DMS 273 treated with DMSO at 0.1 percent for 48 hours (cell line): ENCODE measurements at regions not wholly inside any gene's neighbourhood (a gene's known extent, or its start where the extent isn't known, plus 50 kb on each side); places are given as distances from the start of the nearest gene placed in this dataset.

Experiments
- DNase-seq: peaks from one replicate; lab custom pipeline; 2025; lab: John Stamatoyannopoulos, UW

DNA sequence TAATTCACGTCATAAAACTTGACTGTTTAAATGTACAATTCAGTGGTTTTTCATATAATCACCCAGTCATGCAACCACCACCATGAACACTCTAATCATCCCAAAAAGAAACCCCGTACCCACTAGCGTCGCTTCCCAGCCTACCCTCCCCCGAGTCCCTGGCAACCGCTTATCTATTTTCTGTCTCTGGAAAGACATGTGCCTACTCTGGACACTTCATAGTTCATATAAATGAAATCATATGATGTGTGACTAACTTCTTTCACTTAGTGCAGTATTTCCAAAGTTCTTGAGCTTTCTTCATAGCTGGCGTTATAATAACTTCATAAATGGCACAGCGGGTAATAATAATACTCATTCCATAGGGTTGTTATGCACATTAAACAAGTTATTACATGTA, 215.2 kb downstream of the MYLK4 start:
- DNase-seq, result no peak

DNA sequence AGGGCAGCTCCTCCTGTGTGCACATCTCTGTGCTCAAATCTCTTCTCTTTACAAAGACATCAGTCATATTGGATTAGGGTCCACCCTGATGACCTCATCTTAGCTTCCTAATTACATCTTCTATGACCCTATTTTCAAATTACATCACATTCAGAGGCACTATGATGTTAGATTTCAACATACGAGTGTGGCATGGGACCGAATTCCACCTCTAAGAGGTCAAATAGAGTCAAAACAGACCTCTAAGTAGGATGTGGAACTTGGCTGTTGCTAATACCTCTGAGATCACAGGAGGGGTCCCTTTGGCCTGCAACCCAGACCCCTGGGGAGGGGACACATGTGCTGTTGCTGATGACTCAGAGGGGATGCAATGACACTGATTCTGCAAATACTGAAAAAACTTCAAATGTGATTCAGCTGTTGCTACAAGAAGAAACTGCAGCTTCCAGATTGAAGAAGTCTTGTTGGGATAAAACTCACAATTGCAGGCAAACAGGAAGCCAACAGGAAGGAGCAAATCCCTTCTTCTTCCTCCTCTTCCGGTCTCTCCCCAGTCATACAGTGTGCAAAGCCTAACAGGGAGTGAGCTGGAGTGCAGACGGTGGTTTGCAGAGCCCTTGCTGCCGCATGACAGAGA, 216.2 kb downstream of the MYLK4 start:
- DNase-seq, result no peak

DNA sequence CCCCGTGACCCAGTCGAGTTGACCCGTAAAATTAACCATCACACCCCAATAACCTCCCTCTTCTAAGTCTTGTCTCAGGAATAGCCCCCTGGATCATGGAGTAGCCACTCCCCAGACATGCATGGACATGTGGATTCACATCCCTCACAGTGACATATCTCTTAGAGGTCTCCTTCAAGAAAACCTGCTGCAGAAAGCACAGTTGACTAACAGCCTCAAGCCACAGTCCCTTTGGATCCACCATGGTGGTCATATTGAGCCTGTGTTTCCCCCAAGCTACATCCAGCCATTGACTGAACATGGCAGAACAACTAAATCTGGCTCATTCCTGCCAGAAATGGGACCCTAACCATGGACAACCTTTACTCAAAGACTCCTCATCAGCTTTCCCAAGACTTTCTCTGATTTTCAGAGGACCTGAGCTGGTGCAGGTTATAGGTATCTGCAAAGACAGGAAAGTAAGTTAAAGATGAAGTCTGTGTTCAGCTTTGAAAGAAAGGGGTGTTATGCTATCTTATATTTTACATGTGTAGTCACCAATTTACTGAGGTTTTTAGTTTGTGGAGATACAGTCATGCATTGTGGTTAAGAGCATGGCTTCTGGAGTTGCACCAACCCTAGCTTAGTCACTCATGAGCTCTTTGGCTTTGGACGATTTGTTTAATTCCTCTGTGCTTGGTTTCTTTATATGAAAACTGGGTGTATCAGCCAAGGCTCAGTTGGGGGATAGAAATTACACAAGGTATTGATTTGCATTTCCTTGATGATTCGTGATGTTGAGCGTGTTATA, 219.1 kb downstream of the MYLK4 start:
- no peak for DNase-seq

DNA sequence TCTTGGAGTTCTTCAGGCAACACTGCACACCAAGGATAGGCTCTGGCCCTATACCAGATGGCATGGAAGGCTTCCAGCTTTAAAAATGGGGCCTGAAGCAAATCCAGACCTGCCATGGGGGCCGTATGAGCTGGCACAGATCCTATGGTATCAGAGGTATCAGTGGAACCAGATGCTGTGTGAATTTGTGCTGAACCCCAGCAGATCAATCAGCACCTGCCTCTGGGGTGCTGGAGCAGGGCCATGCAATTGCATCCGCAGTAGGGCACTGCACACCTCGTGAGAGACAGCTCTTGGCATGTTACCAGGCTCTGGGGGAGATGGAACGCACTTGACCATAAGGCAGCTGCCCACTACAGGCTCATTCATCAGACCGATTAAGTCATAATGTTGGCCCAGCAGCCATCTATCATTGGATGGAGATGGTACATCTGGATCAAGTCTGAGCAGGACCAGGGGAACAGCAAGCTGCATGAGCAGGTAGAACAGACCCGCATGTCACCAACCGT, 221.5 kb downstream of the MYLK4 start:
- DNase-seq, result peak; percentile 86

DNA sequence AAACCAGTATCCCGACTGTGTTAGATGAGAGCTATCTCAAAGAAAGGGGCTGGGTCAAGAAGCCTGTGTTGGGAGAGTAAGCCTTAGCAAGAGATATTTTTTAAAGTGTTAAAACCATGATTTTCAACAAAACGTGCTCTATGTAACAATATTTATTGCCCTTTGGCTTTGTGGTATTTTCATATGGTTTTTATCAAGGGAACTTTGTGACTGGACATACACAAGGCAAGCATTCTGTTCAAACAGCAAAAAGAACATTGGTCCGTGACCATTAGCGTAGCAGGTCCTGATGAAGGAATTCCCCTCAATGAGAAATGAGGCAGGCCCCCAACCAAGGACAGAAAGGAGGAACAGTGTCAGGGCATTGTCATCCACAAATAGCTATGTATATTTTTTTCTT, 222.6 kb downstream of the MYLK4 start:
- DNase-seq, result no peak

DNA sequence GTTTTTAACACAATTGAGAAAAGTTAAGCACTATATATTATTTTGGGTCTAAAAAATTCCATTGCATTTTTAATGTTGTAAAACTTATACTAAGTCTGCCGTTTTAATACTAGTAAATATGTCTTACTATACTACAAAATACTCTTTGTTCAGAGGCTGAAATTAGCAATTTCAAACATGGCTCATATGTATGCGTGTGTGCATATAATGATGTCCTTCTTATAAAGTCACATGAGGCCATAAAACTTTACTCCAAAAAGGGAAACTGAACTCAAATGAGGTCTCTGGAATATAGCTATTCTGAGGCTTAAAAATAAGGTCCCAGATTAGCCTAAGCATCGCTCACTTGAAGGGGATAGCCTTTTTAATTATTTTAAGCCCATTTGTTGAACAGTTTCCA, 224.0 kb downstream of the MYLK4 start:
- no peak for DNase-seq

DNA sequence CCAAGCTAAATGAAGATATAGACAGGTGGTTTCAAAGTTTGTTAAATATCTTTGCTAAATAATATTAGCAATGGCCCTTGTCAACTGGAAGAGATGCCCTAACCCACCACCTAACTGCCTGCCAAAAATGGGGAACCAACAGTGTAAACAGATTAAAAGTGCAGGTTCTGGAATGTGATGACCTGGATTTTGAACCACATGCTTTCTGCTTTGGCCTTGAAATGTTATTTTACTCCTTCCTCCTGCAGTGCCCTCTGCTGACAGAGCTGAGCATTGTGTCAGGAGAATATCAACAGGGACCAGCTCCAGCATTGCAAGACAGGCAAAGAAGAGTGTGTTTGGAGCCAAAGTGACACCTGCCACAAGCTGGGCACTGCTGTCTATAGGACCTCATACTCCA, 226.6 kb downstream of the MYLK4 start:
- no peak for DNase-seq

DNA sequence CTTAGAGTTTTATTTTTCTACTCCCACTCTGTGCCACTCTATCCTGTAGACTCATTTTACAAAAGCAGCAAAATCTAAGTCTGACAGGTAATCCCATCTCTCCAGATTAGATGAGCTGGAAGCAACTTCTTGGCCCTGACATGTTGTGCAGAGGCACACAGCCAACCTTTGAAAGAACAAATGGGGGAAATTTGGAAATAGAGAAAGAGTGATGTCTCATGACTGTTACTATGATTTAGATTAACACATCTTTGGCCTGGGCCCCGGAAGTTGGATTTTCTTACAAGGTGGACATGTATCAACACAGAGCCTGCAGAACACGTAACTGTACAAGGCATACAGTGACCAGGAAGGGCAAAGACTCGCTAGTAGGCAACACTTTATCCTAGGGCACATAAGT, 227.7 kb downstream of the MYLK4 start:
- no peak for DNase-seq

DNA sequence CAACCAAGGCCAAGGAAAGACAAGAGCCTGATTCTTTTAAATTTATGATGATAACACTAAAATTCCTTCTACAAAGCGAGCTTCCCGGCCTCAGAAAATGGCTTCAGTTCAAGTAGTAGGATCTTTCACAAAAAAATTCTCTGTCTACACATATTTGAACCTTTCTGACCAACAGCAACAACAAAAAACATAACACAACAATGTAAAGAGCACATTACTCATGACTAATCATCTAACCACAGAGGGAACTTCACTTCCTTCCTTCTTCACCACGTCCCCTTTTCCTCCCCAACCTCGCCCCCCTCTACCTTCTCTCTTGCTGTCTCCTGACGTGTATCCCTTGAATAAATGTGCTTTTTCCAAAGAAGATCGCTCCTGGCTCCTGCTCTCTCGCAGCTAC, 228.2 kb downstream of the MYLK4 start:
- DNase-seq, result no peak

DNA sequence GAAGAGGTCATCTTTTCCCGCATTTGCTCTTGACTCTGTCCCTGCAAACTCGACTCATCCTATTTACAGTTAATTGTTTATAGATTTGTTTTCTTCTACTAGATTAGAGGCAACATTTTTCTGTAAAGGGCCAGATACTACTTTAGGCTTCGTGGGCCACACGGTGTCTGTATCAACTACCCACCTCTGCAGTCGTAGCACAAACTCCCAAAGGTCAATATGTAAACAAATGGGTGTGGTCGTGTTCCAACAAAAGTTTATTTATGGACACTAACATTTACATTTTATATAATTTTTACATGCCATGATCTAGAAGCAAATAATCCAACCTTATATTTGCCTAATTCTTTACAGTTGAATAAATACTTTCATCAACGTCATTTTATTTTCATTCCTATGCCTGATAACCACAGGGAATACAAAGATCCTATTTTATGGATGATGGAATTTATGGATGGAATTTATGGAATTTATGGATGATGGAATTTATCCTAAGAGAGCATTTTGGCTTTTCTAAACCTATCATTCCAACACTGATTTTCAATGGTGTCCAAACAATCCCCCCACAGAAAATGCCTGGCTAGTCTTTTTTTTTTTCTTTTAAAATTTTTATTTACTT, 232.8 kb downstream of the MYLK4 start:
- no peak for DNase-seq

DNA sequence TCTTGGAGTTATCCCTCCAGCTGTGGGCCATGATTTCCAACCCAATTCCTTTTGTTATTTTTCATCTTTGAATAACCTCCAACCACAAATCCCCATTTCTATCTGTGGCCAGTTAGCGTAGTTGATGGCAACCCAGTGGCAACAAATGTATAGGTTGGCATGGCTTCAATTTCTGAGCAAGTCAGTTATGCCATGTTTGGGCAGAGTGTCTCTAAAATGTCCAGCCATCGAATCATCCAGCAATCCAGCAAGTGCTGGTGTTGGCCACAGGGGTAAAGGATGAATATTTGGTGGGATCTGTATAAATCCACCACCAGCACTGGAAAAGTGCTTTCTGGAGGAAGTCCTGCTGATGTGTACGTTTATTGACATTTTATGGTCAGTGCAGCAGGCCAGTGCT, 233.3 kb downstream of the MYLK4 start:
- DNase-seq, result no peak

DNA sequence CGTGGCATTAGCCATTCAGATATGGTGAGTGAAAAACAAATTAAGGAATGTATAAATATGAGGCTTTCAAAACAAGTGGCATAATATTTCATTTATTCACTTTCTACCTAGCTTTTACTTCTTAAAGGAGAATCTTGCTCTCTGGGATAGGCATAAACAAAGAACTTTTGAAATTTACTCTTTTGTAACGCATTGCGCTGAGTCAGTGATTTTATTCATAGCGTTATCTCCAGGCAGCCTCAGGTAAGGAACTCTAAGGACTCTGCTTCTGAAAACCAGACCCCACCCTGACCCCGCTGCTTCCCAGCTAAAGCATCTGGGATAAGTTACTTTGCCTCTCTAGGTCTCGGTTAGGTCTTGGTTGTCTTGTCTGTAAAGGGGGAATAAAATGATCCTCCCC, 234.7 kb downstream of the MYLK4 start:
- no peak for DNase-seq

DNA sequence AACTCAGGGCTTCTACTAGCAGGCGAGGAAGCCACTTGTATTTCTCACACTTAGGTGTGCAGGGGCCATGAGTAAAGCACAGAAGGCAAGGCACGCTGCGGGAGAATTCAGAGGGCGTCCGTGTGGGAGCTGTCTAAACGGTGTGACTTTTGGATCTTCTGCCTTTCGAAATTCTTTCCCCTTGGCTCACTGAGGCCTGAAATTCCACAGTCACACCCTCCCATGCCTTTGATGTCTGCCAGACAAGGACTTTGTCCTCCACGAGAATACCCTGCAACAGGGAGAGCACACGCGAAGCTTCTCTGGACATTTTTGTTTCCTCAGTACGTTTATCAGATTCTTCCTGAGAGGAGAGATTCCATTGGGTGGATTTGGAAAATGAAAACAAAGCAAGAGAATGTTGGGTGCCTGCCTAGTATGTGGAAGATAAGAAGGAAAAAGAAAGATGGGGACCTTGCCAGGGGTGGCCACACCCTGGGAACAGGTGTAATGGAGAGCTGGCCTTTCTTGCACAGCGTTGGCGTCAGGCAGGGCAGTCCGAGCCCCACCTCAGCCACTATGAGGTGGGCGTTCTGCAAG, 235.7 kb downstream of the MYLK4 start:
- DNase-seq, result no peak

DNA sequence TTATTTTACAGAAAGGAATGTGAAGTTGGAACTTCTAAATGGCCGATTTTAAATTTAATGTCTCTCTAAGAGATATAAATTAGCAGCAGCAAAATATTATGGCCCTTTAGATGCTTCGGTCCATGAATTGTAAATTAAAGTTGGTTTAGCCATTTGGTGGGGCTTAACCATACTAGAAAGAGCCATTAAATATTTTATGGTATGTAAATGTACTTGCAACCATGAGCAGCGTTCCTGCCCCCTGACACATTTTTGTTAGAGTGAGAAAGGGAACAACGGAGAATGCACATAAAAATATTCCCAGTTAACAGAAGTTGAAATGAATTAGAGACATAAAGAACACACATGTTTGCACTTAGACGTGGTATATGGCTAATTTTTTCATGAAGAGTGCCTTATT, 237.9 kb downstream of the MYLK4 start:
- no peak for DNase-seq

DNA sequence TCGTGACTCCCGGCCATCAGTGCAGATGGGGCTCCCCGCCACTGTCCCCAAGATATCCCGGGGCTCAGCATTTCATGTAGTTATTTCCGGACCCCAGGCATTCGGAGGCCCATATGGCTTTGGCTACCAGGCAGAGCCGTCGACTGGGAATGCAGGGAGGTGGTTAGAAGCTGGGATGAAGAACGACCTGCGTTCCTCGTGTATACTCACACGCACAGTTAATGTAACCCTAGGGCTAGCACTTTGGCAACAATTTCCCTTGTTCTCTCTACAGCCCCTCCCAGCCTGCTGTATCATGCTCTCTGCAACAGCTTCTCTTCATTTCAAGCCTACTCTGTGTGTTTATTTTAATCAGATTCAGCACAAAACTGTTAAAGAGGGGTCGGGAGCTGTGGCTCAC, 240.4 kb downstream of the MYLK4 start:
- no peak for DNase-seq

DNA sequence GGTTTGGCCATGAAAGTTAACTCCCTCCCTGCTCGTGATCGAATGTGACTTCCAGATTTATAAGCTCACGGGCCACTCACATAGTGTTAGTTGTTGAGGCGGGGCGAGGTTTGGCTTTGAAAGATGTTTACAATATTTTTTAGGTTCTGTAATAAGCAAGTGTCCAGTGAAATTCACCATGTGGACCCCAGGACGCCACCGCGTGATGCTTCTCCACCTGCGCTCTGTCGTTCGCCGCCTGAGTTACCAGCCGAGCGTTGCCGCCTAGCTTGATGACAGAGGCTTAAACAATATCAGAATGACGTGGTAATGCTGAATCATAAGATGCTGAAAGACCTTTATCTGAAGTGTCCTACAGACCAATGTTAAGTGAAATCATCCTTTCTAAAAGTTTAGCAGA, 241.0 kb downstream of the MYLK4 start:
- no peak for DNase-seq

DNA sequence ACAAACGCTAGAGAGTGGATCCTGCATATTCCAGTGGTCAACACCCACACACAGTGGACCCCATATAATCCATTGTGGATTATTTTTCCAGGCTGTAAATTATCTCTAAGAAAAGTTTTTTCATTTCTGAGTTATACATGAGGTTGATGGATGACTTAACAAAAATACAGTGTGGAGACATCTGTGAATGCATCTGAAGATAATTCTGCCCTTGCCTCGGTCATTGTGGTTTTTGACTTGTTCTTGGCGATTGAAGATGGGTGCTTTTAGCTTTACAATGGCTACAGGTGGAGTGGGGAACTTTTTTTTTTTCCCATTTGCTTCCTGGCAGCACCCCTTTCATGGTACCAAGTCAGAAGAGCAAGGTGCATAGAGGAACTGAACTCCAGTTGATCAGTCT, 242.7 kb downstream of the MYLK4 start:
- no peak for DNase-seq

DNA sequence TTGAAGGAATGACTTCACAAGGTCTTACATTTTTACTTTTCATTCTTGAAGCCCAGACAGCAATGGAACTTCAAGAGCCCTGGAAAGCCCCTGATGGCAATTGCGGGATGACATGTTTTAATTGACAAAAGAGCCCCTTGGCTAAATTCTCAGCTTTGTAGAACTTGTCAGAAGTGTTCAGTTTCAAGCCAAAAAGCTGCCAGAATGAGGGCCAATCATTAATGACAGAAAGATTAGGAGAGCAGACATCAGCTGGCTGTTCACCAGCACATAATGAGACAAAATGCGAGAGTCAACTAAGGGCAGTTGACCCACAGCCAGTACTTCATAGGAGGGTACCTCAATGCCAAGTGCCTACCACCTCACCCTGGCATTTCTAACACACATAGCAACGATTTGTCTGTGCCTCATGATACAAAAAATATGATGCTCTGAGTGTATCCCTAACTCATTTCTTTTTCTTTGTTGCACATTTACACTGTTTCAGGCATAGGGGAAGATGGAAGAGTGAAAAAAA, 243.1 kb downstream of the MYLK4 start:
- DNase-seq, result no peak

DNA sequence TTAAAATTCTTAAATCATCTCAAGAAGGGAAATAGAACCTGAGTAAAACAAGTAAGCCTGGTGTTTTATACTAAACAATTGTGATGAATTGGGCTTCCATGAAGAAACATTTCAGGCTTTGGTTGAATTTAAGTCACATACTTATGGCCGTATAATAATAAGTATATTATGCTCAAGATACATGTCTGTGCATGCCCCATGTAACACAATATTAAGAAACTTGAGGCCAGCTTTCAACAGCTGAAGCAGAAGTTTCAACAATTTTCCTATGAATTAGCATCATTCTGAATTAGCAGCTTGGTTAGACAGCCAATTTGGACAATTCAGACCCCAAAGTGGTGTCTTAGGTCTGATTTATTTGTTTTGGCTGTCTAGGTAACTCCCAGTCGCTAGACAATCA, 243.7 kb downstream of the MYLK4 start:
- no peak for DNase-seq

DNA sequence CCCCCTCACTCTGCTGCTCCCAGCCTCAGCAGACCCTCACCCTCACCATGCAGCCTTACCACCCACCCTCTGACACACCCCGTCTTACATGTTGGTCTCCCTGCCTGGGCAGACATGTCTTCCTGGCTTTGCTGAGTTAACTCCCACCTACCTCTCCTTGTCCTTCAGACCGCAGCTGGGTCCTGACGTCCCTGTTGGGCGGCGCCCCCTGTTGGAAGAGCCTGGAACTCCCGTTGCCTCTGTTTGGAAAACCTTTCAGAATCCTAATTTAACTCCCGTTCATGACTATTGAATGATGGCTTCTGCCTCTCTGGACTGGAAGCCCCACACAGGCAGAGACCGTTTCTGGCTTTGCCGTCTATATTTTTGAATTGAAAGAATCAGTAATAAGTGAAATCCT, 245.1 kb downstream of the MYLK4 start:
- DNase-seq, result no peak

DNA sequence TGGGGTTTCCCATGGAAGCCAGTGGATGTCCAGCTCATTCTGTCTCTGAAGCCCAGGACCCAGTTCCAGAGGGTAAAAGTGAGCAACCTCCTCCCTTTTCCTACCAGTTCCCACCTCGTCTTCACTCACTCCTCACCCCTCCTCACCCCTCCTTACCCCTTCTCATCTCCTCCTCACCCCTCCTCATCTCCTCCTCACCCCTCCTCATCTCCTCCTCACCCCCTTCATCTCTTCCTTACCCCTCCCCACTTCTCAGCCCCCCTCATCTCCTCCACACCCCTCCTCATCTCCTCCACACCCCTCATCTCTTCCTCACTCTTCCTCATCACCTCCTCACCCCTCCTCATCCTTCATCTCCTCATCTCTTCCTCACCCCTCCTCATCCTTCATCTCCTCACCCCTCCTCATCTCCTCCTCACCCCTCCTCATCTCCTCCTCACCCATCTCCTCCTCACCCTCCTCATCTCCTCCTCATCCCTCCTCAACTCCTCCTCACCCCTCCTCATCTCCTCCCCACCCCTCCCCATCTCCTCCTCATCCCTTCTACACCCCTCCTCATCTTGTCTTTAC, 246.1 kb downstream of the MYLK4 start:
- no peak for DNase-seq

DNA sequence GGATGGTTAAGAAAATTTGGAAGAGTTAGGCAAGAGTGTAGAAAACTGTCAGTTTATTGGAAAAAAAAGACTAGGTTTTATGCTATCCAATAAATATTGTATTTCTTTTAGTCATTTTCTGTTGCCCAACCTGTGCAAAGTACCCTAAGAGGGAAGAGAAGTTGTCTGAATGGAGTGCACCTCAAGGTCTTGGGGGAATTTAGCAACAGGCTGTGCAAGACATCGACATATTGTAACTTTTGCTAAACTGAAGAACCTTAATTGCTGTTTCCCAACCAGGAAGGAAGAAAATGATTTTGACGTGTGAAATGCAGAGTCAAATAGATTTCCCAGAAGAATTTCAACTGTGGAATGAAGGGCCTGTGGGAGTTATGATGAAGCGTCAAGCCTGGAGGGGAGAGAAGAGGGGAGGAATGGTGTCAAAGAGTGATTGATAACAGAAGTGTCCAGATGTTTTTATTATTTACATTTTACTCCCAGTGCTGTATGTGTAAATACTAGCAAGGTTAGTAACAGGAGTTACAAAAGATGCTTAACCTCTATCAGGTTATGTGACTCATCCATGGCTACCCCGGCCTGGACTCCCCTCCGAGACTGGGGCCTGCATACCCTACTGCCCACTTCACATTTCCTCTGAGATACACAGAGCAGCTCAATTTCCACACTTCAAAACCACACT, 246.8 kb downstream of the MYLK4 start:
- DNase-seq, result no peak
